GM19043 (cell line): ENCODE measurements at regions not wholly inside any gene's neighbourhood (a gene's known extent, or its start where the extent isn't known, plus 50 kb on each side); places are given as distances from the start of the nearest gene placed in this dataset.
"Not testable (repeated sequence)": the region's sequence is repeated elsewhere in the genome, so short reads cannot be mapped to it uniquely, and the experiment has no call there.

ENCODE experiments used
- ATAC-seq: cut with Tn5 transposase; IDR thresholded peaks from one replicate; pipeline ENCODE4 v1.9.1; 2021; ENCODE audit warnings: low read depth; ENCODE audit not compliant: unreplicated experiment

DNA sequence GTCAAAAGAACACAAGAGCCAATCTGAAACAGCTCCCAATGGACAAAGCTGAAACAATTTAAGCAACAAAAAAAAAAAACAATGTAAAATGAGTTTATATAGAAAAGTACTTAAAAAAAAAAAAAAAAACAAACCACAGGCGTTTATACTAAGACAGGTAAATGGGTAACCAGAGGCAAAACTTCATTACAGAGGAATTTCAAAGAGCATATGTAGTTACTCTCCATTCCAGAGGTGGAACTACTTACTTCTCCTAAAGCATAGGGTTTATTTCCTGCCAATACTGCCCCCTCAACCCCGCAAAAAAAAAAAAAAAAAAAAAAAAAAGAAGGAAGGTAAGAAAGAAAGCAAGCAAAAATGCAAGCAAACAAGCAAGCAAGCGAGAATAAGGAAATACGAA lies 132.9 kb downstream of the LIG4 start:
- ATAC-seq, result no peak

DNA sequence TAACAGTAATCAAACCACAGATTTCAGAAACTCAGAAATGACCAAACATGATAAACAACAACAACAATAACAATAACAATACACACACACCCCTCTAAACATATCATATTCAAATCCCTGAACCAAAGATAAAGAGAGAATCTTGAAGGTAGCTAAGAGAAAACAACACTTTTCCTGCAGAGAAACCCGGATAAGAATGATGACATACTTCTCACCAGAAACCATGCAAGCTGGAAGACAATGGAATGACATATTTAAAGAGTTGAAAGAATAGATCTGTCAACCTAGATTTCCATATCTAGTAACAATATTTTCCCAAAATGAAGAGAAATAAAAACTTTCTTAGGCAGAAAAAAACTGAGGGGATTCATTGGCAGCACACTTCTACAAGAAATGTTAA lies 138.1 kb downstream of the LIG4 start:
- no peak for ATAC-seq

DNA sequence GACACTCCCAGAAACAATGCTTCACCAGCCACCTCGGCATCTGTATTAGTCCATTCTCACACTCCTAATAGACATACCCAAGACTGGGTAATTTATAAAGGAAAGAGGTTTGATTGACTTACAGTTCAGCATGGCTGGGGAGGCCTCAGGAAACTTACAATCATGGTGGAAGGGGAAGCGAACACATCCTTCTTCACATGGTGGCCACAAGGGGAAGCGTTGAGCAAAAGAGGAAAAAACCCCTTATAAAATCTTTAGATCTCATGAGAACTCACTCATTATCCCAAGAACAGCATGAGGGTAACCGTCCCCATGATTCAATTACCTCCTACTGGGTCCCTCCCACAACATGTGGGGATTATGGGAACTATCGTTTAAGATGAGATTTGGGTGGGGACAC lies 140.9 kb downstream of the LIG4 start:
- not testable (repeated sequence) for ATAC-seq

DNA sequence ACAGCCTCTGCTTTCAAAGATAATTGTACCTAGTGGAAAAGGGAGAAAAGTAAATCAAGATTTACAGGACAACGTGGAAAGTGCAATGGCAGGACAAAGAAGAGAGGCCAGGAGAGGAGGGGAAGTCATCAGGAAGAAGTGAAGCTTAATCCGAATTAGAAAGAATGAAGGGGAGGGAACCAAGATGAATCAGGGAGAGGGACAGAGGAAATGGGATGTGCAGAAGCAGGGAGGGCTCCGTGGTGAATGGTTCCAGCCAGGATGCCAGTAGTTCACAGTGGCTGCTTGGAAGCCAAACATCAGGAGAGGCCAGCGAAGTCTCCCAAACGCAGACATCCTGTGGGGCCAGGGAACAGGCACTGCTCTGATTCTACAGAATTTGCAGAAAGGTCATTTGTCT lies 144.4 kb downstream of the LIG4 start:
- no peak for ATAC-seq

DNA sequence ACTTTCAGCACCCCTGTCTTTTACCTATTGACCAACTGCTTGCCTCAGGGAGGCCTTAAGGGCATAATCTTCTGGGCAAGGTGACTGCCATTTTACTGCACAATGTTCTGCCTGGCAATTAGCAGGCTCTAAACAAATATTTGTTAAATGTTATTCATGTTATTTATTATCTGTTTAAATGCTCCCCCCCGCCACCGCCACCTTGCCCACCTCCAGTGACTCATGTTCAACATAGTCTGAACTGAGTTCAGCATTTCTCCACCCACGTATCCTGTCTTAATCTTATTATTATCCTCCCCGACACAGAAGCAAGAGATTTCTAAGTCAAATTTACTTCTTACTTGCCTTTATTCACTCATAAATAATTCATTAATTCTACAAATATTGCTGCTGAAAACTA lies 144.8 kb downstream of the LIG4 start:
- no peak for ATAC-seq

DNA sequence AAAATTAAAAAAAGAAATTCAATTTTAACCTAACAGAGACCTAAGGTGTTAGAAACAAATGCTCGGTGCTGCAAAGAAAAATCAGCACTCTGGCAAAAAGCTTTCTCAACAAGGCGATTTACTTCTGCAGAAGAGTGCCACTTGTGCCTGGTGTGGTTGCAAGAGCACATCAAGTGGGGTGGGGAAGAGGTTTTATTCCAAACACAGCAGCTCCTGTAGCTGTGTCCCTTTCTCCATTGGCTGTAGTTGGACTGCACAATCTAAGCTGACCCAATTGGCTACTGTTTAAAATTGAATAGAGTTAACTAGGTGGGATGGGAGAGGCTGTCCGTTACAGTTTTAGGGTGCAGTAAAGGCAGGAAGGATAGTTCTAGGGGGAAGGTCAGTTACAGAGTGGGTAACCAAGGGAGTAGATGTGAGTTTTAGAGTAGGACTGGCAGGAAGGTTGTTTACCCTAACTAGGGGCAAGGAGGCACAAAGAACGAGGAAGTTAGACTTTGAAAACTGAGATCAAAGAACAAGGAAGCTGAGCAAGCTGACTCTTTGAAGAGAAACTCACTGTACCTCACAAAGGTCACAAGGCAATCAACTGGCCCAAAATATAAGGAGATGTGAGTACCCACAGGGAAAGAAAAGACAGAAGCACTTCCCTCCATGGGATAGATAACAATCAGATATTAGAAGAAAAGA lies 145.7 kb downstream of the LIG4 start:
- no peak for ATAC-seq

DNA sequence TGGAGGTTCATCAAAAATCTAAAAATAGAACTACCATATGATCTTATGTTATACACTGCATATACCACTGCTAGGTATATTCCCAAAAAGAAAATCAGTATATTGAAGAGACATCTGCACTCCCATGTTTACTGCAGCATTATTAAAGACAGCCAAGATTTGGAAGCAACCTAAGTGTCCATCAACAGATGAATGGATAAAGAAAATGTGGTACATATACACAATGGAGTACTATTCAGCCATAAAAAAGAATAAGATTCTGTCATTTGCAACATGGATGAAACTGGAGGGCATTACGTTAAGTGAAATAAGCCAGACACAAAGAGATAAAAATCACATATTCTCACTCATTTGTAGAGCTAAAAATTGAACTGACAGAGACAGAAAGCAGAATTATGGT lies 151.0 kb downstream of the LIG4 start:
- not testable (repeated sequence) for ATAC-seq

DNA sequence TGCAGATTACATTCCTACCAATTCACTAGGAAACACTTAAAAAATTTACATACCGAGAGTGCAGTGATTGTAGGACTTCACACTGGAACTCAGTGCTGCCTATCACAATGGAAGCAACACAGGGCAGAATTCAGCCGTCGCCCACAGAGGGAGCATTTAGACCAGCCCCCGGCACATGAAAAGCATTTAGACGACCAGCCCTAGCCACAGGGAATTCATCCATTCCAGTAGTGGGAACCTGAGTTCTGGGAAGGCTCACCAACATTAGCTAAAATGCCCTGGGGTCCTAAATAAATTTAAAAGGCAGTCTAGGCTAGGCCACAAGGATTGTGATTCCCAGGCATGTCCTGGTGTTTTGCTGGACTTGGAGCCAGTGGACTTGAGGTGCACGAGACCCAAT lies 155.2 kb downstream of the LIG4 start:
- ATAC-seq, result no peak

DNA sequence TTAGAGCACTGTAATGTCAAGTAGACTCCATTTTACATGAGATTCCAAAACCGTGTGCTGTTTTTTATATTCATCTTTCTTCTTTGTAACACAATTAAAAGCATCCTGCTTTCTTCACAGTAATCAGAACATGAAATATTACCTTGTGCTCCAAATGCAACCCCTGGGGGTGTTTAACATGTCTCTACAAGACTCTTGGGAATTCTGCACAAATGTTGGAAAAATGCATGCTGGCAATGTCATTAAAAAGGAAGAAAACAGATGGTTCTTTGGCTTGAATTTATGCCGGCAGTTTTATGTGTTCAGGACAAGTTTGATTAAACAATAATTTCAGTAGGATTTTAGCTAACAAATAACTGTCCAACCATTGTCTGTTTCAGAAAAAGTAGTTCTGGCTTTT lies 159.1 kb downstream of the LIG4 start:
- ATAC-seq, result no peak

DNA sequence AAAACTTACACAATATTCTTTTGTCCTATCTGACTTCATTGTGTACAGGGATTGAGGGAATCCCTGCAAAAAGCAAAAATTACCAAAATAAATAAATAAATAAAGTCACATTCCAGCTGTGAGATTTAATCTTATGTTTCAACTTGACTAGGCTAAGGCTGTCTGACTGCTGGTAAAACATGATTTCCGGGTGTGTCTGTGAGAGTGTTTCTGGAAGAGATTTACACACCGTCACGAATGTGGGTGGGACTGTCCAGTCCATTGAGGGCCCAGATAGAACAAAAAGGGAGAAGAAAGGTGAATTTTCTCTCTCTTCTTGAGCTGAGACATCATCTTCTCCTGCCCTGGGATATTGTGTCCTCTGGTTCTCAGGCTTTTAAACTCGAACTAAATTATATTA lies 166.1 kb downstream of the LIG4 start:
- ATAC-seq, result no peak

DNA sequence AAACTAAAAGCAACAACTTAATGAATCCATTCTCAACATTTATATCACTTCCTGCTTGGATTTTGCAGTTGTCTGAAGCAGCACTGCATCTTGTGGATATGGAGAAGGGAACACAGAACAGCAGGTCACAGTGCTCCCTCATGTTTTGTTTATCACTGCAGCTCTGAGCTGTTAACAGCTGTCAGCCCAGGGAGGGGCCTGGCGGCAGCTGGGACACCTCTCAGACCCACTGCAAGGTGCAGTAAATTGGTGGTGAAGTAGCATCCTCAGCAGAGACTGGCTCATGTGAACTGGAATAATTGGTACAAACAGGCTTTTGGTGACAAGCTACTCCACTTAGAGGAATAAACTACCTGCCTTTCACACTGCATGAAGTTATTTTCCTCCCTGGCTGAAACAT lies 170.4 kb downstream of the LIG4 start:
- no peak for ATAC-seq

DNA sequence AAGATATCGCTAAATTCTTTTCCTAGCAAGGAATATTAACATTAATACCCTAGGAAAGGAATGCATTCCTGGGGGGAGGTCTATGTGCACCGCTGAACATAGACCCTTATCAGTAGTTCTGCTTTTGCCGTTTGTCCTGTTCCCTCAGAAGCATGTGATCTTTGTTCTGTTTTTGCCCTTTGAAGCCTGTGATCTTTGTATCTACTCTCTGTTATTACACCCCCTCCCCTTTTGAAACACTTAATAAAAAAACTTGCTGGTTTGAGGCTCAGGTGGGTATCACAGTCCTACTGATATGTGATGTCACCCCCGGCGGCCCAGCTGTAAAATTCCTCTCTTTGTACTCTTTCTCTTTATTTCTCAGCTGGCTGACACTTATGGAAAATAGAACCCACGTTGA lies 172.5 kb downstream of the LIG4 start:
- not testable (repeated sequence) for ATAC-seq

DNA sequence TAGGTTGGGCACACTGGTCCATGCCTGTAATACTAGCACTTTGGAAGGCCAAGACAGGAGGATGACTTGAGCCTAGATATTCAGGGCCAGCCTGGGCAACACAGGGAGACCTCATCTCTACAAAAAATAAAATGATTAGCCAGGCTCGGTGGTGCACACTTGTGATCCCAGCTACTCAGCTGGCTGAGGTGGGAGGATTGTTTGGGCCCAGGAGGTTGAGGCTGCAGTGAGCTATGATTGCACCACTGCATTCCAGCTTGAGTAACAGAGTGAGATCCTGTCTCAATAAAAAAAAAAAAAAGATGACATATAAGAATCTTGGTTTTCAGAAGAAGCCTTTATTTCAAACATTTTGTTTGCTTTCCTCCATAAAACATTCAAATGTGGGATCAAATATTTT lies 178.0 kb downstream of the LIG4 start:
- ATAC-seq, result no peak

DNA sequence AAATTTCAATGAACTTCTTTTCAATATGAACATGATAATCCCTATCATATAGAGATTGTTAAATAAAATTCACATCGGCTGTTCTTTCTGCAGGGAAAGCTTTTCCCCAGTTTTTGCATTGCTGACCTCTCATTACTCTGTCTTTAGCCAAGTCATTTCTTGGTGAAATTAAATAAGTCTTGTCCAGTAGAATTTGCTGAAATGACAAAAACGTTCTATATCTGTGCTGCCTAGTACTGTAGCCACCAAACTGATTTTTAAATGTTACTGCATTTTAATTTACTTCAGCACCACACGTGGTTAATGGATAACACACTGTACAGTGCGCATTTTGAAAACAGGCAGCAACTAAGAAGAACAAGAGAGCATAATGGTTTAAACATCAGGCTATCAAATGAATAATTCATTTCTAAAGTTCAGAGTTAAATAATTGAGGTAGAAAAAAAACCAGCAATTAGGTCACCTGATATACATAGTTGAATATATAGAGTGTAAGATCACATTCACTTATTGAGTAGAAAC lies 178.9 kb downstream of the LIG4 start:
- ATAC-seq, result no peak

DNA sequence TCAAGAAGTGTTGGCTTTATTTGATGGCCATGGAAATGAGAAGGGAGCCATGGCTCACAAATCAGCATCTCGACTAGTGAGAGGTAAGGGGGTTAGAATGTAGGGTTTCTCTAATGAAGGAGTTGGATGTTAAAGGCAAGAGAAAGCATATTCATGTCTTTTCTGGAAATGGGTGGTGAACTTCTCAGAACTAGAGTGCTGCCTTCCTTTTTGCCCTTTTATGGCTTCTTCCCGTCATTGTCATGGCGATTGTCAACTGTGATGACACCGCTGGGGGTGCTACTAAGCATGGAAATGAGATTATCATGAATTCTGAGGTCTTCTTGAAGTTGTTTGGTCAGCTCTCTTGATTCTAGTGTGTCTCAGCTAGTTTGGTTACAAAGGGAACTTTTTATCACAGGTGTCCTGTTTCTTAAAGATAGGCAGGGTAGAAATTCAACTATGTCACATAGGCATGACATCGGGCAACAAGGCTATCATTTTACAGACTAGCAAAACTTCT lies 180.4 kb downstream of the LIG4 start:
- no peak for ATAC-seq

DNA sequence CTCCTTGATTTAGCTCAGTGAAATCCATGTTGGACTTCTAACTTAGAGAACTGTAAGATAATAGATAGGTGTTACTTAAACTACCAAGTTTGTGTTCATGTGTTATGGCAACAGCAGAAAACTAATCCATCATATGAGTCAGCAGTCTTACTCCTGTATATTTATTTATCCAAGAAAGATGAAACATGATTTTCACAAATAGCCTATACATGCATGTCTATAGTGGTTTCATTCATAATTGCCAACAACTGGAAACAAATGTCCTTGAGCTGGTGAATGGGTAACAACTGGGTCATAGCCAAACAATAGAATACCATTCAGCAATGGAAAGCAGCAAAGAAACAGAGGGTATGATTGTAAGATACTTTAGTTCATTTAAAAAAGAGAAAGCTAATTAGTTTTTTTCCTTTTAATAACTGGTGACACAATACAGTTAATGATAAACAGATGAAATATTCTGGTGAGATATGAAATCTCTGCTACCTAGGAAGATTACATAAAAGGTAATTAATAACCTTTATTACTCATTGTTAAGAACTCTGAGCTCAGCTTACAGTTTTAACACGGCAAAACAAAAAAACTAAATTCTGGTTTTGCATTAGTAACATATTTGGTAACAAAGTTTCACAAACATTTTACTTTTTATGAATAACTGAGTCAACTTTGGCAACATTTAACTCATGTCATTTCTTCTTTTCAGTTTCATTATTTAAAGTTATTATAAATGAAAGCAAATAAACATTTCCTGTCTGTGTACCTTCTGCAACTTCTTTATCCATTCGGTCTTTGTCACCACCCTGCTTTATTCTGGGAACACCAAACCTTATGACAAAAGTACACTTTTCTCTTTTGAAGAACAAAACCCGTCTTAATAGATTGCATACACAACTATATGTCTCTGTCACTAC lies 181.3 kb downstream of the LIG4 start:
- ATAC-seq, result no peak

DNA sequence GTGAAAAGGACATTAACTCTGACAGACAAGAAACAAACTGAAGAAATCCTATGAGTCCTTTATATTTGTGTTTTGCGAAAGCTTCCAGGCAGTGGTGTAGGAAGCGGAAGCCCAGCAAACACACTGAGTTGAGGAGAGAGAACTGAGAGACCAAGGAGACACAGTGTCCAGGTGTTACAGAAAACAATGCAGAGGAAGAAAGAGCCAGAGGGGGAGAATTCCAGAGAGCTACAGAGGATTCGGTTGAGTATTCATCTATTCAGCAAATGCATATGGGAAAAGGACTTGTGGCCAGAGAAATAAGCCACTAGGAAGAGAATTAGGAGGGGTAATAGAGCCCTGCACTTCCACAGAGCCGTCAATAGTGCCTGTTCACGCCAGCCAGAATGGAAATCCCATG lies 183.5 kb downstream of the LIG4 start:
- no peak for ATAC-seq

DNA sequence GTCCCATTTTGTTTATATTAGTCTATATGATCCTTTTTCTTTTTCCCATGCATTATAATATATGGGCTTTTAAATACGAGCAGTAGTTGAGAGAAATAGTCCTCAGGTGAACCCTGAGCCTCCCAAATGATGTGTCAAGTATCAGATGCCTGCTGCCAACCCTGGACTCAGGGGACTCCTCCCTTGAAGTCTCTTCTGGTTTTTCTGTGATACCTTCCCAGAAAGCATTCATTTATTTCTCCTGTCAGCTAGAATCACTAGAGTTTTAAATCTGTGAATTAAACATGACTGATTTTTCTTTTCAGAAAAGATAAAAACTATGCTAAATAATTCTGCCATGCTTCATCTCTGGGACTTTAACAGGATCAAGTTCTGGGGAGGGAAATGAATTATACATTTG lies 184.6 kb downstream of the LIG4 start:
- ATAC-seq, result no peak

DNA sequence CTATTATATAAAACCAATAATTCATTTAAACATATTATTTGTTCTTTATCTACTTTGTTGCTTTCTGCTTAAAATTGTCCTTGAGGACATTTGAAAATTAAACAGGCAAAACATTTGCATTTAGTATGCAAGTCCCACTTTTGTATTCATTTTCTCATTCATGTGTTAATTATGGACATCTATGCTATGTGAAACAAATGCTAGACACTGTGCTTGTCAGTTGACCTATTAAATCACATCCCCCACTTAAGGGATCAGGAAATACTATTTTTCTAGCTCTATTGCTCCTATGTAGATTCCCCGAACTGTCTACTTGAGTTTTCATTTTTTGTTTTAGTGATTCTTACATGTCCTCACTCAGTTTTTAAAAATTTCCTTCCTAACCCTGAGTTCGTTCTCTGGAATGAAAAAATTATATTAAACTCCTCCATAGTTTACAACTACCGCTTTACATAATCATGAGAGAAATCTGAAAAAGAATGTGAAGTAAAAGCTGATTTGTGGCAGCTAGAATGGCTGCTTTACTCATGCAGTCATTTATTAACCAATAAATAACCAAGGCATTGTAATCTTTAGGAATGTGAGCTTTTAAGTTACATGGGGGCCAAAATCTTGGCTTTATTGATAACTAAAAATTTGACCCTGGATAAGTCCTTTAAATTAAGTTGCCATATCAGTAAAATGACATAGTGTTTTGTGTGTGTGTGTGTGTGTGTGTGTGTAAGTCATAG lies 188.5 kb downstream of the LIG4 start:
- no peak for ATAC-seq

DNA sequence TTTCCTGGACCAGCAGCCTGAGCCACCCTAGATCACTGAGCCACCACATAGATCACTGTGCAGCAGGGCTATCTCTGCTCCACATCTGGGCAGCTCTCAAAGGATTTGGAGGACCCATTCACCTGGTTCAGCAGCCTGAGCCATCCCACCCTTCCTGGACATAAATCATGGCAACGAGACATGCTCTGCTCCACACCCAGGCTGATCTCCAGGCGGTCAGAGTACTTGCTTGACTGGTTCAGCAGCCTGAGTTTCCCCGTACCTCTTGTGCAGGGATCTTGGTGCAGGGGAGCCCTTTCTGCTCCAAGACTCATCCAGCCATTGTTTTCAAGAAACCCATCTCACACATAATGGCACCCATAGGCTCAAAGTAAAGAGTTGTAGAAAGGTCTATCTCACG lies 195.3 kb downstream of the LIG4 start:
- ATAC-seq, result no peak

DNA sequence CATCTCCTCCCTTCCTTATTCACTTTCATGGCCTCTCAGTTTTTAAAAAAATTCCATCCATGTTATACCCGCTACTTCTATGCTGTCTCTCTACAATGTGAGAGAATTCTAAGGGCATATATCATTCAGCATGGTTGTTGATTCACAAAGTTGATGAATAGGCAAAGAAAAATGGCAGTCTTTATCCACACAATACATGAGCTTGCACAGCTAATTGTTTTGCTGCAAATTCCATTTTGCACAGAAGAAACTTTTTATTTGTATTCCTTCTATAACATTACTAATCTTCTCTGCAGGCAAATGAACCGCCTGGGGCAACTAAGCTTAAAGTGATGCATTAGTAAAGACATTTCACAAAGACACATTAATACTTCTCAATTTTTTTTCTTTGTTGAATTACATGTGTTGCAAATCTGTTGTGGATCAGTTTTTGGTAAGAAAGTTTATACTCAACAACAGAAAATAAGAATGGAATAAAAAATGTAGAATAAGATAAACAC lies 196.9 kb downstream of the LIG4 start:
- no peak for ATAC-seq
